GM19395 (cell line): ENCODE measurements at regions not wholly inside any gene's neighbourhood (a gene's known extent, or its start where the extent isn't known, plus 50 kb on each side); places are given as distances from the start of the nearest gene placed in this dataset.
"Not testable (repeated sequence)": the region's sequence is repeated elsewhere in the genome, so short reads cannot be mapped to it uniquely, and the experiment has no call there.

ENCODE experiments used
- ATAC-seq: cut with Tn5 transposase; IDR thresholded peaks from one replicate; pipeline ENCODE4 v1.9.1; 2021; ENCODE audit warnings: mild to moderate bottlenecking, moderate library complexity; ENCODE audit not compliant: unreplicated experiment

DNA sequence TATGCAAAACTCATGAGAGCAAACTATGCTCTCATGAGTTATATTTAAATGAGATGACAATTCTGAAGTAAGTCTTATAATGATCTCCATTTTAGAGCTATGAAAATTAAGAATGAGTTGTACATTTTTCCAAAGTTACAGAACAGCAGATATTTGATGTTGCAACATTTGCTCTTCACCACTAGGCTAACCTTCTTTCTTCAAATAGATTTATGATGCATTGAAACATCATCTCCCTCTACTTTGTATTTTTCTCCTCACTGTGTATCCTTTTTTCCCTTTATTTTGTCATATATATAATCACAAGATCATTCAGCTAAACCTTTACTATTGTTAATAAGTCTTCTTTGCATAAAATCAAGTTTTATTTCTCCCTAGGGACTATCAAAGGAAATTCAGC, 497.7 kb upstream of the TYRP1 start:
- no peak for ATAC-seq

DNA sequence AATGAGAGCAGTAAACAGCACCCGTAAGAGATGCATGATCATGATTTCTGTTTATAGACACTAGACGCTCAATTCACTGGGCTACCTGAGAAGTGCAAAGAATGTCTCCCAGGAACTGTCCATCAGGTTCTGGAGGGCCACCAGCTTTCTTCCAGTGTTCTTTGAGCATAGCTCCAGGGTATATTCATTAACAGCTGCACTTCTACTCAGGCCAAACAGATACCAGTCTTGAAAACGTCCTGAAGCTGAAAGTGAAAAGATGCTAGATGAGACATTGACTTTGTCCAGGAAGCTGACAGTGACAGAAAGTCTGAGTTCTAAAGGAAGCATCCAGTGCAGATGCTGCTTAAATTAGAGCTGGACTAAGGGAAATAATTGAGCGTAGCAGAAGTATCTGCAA, 488.7 kb upstream of the TYRP1 start:
- no peak for ATAC-seq

GRCh38 chr9:12212860-12213259, 480.3 kb upstream of the TYRP1 start:
- ATAC-seq: no peak

DNA sequence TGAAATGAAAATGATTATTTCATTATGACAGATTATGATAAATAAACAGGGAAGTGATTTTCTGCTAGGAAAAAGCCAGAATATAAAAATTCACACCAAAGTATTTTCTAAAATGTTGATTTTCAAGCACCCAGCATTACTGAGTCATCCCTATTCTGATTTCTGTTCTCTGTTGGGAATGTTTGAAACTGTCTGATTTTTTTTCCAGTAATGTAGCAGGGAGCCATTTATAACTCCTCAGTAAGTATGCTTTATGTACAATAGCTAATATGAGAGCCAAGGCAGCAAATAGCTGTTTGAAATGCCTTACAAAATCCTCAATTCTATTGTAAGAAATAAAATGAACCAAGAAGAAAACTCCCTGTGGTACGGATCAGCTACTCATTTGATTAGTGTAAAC, 471.7 kb upstream of the TYRP1 start:
- ATAC-seq: no peak

GRCh38 chr9:12224449-12224848, 468.7 kb upstream of the TYRP1 start:
- no peak for ATAC-seq

DNA sequence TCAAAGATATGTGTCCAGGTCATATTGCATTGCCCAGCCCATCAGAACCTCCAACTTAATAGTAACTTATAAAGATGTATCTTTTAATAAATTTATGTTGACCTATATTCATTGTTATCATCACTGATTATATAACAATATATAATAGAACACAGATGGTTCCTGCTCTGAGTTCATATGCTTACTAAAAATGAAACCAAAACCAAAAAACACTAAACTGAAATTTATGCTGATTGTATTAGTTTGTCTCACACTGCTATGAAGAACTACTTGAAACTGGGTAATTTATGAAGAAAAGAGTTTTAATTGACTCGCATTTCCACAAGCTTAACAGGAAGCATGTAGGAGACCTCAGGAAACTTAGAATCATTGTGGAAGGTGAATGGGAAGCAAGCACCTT, 462.5 kb upstream of the TYRP1 start:
- peak; percentile 74 for ATAC-seq

DNA sequence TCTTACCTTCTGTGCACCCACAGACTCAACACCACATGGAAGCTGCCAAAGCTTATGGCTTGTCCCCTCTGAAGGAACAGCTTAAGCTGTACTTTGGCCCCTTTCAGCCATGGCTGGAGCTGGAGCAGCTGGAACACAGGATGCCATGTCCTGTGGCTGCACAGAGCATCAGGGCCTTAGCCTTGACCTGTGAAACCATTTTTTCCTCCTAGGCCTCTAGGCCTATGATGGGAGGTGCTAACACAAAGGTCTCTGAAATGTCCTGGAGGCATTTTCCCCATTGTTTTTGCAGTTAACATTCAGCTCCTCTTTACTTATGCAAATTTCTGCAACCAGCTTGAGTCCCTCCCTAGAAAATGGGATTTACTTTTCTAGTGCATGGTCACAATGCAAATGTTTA, 461.4 kb upstream of the TYRP1 start:
- ATAC-seq: no peak

DNA sequence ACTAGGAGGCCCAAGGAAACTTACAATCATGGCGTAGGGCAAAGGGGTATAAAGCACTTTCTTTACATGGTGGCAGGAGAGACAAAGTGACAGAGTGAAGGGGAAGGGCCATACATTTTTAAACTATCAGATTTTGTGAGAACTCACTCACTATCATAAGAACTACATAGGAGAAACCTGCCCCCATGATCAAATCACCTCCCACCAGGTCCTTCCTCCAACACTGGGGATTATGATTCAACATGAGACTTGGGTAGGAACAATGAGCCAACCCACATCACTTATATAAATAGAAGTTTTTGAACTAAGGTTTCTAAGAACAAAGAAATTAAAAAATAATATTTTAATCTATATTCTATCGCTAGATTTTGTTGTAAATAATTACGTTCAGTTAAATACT, 460.3 kb upstream of the TYRP1 start:
- ATAC-seq: no peak

DNA sequence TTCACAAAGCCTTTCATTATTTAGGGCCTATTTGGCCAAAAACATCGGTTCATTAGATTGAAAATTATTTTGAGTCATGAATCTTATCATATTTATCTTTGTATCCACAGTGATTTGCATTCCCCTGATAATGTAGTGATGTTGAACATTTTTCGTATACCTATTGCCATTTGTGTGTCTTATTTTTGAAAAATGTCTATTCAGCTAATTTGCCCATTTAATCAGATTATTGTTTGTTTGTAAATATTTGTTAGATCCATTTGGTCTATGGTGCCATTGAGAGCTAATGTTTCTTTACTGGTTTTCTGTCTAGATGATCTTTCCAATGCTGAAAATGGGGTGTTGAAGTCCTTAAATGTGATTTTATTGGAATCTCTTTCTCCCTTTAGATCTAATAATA, 439.2 kb upstream of the TYRP1 start:
- no peak for ATAC-seq

DNA sequence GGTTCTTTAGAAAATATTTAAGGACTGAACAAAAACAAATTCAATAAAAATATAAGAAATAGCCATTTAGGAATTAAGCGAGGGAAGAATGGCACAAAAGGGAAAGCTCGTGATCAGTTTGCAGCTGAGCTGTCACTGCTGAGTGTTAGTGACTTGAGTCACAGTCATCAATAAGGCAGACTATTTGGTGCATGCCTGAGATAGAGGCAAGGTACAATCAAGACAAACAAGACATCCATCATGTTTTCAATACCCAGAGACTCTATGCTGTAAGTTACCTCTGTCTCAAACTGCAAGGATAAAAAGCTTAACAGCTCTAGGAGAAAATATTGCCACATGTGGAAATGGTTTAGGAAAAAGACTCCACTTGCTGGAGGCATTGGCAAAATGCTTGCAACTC, 426.4 kb upstream of the TYRP1 start:
- no peak for ATAC-seq

DNA sequence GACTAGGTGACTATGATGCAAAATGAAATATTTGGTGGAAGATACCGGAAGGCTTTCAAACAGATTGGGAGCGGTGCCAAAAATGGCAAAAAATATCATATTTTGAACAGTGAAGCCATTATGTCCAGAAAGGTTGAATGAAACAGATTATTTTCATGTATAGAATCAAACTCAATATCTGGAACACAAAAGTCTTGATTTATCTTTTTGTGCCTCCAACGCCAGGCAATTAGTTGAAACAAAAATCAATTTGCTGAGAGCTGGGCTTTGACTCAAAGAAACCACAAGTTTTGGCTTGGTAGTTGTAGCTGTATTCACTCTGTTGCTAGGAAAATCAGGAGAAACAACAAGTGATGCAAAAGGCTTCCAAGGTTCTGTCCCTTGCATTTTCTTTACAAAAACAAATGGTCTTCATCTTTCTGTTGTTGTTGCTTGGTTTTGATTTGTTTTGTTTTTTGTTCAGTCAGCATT, 421.7 kb upstream of the TYRP1 start:
- no peak for ATAC-seq

DNA sequence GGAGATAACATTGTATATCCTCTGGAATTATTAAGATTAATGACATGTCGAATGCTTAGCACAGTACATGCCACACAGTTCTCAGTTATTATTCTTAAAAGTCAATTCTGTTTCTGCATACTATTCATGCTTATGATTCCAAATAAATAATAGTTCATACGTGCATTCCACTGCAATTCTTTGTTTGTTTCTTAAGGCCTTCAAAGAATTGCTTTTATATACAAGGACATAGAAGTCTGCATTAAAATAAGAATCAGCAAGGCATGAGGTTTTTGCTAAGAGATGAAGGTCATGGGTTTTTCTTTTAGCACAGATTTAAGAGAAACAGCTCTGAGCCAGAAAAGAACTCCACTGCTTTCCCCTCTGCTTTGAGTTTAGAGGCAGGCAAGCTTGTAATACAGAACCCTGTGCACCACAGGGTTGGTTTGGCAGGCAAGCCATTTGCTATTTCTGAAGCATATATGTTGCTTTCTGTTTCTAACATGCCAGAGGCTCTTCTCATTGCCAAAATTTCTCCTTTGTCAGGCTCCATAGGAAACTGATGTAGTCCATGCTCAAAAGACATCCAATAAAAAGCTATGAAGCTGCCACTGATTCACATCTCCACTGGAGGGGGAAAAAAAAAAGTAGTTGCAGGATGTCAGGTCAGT, 420.6 kb upstream of the TYRP1 start:
- no peak for ATAC-seq

DNA sequence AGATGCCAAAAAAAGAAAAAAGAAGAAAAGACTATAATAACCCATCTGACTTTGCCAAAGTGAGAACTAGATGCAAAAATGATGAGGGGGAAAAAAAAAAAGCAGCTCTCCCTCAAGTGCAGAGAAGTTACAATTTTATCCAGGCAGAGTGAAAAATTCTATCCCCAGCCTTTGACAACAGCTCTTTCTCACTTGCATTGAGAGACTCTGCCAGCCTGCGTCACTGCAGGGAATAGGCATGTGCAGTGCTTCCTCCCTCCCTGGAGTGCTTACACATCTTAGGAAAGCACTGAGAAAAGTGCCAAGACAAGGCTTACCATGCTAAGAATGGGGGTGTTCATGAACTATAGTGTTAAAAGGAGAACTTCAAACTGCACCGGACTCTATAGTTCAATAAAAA, 418.6 kb upstream of the TYRP1 start:
- no peak for ATAC-seq

DNA sequence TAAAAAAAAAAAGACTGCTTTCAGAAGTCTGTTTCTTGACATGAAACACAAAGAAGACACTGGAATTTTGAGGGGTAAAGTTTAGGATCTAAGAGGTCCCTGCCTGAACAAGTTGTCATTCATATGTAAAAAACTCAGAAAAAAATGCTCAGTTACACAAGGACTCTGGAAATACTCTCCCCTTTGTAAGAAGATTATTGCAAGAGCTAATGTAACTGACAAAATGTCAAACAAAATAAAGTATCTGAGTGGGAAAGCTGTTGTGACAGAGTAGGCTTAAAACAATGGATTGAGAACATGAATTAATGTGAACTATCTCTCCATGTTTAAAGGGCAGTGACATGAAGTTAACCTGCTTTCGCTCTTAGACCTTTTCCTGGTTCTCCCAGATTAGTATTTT, 416.7 kb upstream of the TYRP1 start:
- no peak for ATAC-seq

GRCh38 chr9:12289711-12290110, 403.5 kb upstream of the TYRP1 start:
- no peak for ATAC-seq

- ATAC-seq: no peak
Measured at GRCh38 chr9:12290166-12290869, 402.9 kb upstream of the TYRP1 start.

DNA sequence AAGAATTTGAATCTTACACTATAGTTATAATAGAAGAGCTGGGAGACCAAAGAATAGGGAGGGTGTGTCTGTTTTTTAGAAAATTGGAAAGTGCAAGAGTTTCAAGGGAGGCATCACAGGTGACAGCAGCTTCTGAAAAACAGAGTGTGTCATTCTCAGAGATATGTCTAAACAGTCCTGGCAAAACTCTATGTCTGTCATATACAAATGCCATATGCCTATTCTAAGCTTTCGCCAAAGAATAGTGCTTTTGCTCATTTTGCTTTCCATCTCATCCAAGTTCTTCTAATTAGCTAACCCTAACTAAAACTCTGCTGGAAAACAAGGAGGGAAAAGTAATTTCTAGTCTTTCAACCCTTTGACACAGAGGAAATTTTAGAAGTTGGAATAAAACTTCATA, 388.0 kb upstream of the TYRP1 start:
- ATAC-seq: no peak

GRCh38 chr9:12314589-12314988, 378.6 kb upstream of the TYRP1 start:
- ATAC-seq: no peak

DNA sequence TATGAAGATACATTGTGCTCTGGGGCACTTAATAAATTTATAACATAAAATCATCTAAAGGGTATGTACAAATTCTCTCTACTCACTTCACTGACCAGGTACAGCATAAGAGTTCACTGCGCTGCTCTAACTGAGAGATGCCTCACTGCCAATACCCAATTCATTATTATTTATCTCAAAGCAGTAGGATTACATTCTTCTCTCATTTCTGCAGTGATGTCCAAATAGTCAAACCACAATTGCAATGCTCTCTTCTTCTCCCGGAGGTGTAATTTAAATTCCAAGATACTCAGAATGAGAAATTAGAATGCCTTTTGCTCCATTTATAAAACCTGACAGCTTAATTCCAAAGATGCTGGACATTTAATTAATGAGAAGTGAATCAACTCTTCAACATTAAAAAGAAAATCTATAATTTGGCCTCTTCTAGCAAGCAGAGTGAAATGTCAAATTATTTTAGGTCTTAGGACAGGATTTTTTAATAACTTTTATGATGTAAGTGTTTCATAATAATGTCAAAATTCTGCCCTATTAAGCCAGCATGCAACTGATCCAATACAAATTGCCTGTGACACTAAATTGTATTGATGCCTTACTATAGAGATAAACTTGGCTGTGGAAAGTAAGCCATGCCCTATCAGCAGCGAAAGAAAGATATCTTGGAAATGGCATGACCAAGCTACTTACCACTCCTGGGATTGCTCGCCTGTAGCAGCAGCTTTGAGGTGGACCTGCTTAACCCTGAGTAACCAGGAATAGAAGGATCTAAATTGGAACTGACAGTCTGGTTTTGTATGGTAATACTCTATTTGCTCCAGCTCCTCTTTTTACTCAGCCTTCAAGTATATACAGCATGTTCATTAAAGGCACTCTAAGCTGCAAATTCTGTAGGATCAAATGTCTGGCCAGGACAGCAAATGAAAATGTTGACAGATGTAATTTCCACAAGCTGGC, 374.2 kb upstream of the TYRP1 start:
- ATAC-seq: no peak

GRCh38 chr9:12329623-12329985, 363.6 kb upstream of the TYRP1 start:
- ATAC-seq: no peak

DNA sequence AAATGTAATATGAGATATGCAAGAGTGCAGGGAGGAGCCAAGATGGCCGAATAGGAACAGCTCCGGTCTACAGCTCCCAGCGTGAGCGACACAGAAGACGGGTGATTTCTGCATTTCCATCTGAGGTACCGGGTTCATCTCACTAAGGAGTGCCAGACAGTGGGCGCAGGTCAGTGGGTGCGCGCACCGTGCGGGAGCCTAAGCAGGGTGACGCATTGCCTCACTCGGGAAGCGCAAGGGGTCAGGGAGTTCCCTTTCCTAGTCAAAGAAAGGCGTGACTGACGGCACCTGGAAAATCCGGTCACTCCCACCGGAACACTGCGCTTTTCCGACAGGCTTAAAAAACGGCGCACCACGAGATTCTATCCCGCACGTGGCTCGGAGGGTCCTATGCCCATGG, 359.2 kb upstream of the TYRP1 start:
- not testable (repeated sequence) for ATAC-seq

DNA sequence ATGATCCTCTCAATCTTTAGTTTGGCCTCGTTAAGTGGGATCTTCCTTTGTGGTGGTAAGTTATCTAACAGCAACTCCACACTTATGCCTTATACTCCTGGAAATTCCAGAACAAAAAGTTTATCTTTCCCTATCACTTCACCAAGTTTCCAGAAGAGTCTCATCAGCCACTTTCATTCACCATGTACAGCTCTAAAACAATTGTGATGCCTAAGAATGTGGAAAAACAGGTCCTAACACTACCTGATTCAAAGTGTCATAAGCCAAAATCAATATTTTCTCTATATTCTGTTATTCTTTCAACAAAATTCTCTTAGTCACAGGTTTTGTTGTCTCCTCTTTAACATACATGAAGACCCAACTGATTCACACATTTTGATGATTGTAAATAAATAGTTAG, 342.4 kb upstream of the TYRP1 start:
- no peak for ATAC-seq
